HL-60 (cell line): ENCODE measurements at regions not wholly inside any gene's neighbourhood (a gene's known extent, or its start where the extent isn't known, plus 50 kb on each side); places are given as distances from the start of the nearest gene placed in this dataset.

Experiments used
- CTCF ChIP-seq: IDR thresholded peaks from one replicate; pipeline ENCODE4 v1.5.1; 2011; ENCODE audit warnings: low read length, control low read depth, inconsistent platforms; ENCODE audit not compliant: insufficient read depth
- GABPA ChIP-seq: IDR thresholded peaks from 2 replicates; pipeline ENCODE4 v1.6.1; 2012; ENCODE audit warnings: low read depth
- POLR2AphosphoS5 ChIP-seq: IDR thresholded peaks from 2 replicates; pipeline ENCODE4 v1.6.1; 2012; ENCODE audit warnings: low read depth
- REST ChIP-seq: IDR thresholded peaks from 2 replicates; pipeline ENCODE4 v1.6.1; 2012; ENCODE audit warnings: low read depth; ENCODE audit not compliant: insufficient replicate concordance

- TF ChIP-seq CTCF (no peak), GABPA (no peak), REST (no peak), POLR2AphosphoS5 (no peak)
Observed at GRCh38 chr11:127369356-127369755, 368.8 kb upstream of the KIRREL3 start.
